ENCODE measurements at regions not wholly inside any gene's neighbourhood (a gene's known extent, or its start where the extent isn't known, plus 50 kb on each side); places are given as distances from the start of the nearest gene placed in this dataset.

DNA sequence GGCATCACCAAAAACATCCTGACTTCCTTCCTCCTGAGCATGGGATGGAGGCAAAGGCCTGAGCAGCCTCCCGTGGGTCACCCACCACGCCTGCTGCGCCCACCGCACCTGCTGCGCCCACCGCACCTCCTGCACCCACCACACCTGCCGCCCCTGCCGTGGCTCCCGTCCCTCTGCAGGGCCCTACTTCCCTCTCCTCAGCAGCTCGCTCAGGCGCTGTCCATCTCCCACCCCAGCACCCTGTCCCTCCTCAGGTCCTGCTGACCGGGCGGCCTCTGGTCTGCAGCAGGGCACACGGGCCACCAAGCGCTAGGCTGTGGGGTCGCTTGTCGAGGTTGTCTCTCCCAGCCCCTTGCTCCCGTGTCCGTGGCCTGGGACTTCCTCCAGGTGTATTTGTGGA is 72.7 kb upstream of the SLCO4A1 start:
- Histone ChIP-seq H3K4me3 (ENCODE audit: low read depth in 1 of 5, low read length in 5 of 5) (no peak overlapping the region), H3K27me3 (ENCODE audit: control insufficient read depth in 5 of 5, insufficient read depth in 4 of 5, low read length in 5 of 5) (peaks cover 3 to 47% (median 39%) of the 10 kb centered on the region in 5 donors), H3K9me3 (ENCODE audit: control insufficient read depth in 5 of 5, low read length in 5 of 5) (peaks cover 0 to 6% (median 4%) of the 10 kb centered on the region in 5 donors), H3K4me1 (ENCODE audit: control insufficient read depth in 5 of 5, insufficient read depth in 5 of 5, low read length in 5 of 5) (no peaks in the 10 kb centered on the region), H3K27ac (ENCODE audit: low read depth, low read length) (no peak overlapping the region), H3K9ac (ENCODE audit: low read length in 5 of 5) (no peak overlapping the region), H3K36me3 (ENCODE audit: control insufficient read depth in 5 of 5, insufficient read depth in 5 of 5, low read length in 5 of 5) (no peaks in the 10 kb centered on the region)

DNA sequence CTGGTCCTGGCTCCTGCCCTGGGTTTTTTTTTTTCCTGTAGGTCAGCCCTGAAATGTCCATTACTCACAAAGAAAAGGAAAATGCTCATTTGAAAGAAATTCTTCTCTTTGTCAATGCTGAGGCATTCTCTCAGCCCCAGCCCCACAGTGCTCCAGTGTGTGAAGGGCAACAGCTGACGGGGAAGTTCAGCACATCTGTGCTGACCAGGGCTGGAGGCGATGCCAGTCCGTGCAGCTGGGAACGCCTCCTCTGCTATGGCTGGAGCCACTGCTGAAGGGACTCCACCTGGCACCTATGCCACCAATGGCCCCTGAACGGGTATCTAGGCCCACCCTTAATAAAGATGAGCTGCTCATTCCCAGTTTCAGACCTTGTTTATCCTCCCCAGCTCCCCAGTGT is 71.9 kb upstream of the SLCO4A1 start:
- Histone ChIP-seq H3K4me1 (ENCODE audit: control insufficient read depth in 5 of 5, insufficient read depth in 5 of 5, low read length in 5 of 5) (no peaks in the 10 kb centered on the region), H3K9ac (ENCODE audit: low read length in 5 of 5) (no peak overlapping the region), H3K27ac (ENCODE audit: low read depth, low read length) (no peak overlapping the region), H3K4me3 (ENCODE audit: low read depth in 1 of 5, low read length in 5 of 5) (no peak overlapping the region), H3K27me3 (ENCODE audit: control insufficient read depth in 5 of 5, insufficient read depth in 4 of 5, low read length in 5 of 5) (peaks cover 7 to 50% (median 45%) of the 10 kb centered on the region in 5 donors), H3K36me3 (ENCODE audit: control insufficient read depth in 5 of 5, insufficient read depth in 5 of 5, low read length in 5 of 5) (no peaks in the 10 kb centered on the region), H3K9me3 (ENCODE audit: control insufficient read depth in 5 of 5, low read length in 5 of 5) (peaks cover 0 to 6% (median 4%) of the 10 kb centered on the region in 5 donors)

DNA sequence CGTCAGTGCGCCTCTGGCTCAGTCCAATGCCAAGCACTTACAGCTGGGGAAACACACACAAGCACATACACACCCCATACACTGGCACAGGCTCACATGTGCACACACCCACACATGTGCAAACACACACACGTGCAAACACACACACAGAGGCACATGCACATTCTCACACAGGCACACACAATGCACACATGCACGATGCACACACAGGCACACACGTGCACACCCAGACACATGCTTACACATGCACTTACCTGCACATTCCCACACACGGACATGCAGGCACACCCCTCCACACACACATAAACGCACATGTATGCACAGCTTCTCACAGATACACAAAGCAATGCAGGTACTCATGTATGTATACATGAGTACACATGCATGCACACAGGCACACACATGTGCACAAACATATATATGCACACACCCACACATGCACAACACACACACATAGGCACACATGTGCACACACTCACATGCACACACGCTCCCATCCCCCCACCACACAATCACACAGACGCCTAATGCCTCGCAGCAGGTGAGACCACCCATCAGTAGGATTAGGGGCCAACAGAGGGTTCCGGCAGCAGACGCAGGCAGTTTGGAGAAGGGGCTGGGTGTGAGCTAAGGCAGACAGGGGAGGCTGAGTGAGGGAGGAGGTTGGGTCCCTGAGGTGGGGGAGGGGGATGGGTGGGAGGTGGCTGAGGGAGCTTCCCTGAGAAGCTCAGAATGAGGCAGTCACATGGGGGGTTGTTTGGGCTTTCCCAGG is 71.2 kb upstream of the SLCO4A1 start:
- Histone ChIP-seq H3K27me3 (ENCODE audit: control insufficient read depth in 5 of 5, insufficient read depth in 4 of 5, low read length in 5 of 5) (peaks cover 13 to 57% (median 52%) of the 10 kb centered on the region in 5 donors), H3K4me1 (ENCODE audit: control insufficient read depth in 5 of 5, insufficient read depth in 5 of 5, low read length in 5 of 5) (no peaks in the 10 kb centered on the region), H3K4me3 (ENCODE audit: low read depth in 1 of 5, low read length in 5 of 5) (no peak overlapping the region), H3K9me3 (ENCODE audit: control insufficient read depth in 5 of 5, low read length in 5 of 5) (peaks cover 0 to 6% (median 4%) of the 10 kb centered on the region in 5 donors), H3K36me3 (ENCODE audit: control insufficient read depth in 5 of 5, insufficient read depth in 5 of 5, low read length in 5 of 5) (no peaks in the 10 kb centered on the region), H3K27ac (ENCODE audit: low read depth, low read length) (no peak overlapping the region), H3K9ac (ENCODE audit: low read length in 5 of 5) (no peak overlapping the region)

DNA sequence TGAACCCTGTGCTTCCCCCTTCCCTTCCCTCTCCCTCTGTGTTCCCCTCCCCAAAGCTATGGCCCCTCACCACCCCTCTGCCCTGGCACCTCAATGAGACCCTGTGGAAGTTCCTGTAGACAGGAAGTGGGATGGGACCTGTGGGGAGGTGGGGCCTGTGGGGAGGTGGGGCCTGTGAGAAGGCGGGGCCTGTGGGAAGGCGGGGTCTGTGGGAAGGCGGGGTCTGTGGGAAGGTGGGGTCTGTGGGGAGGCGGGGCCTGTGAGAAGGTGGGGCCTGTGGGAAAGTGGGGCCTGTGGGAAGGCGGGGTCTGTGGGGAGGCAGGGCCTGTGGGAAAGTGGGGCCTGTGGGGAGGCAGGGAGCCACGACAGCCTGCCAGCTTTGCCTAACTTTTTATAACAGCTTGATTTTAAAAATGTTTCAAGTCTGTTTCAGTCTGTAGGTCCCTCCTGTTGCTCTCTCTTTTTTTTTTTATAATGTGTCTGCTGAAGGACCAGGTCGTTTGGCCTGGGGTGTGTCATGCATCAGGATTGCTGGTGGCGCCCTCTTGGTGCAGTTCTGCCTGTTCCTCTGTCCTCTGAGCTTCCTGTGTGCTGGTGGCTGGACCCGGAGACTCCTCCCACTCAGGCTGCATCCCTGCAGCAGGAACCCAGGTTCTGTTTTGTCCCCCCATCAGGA is 70.5 kb upstream of the SLCO4A1 start:
- Histone ChIP-seq H3K4me3 (ENCODE audit: low read depth in 1 of 5, low read length in 5 of 5) (no peak overlapping the region), H3K27ac (ENCODE audit: low read depth, low read length) (no peak overlapping the region), H3K36me3 (ENCODE audit: control insufficient read depth in 5 of 5, insufficient read depth in 5 of 5, low read length in 5 of 5) (no peaks in the 10 kb centered on the region), H3K9me3 (ENCODE audit: control insufficient read depth in 5 of 5, low read length in 5 of 5) (peaks cover 0 to 6% (median 4%) of the 10 kb centered on the region in 5 donors), H3K9ac (ENCODE audit: low read length in 5 of 5) (no peak overlapping the region), H3K27me3 (ENCODE audit: control insufficient read depth in 5 of 5, insufficient read depth in 4 of 5, low read length in 5 of 5) (peaks cover 21 to 64% (median 55%) of the 10 kb centered on the region in 5 donors), H3K4me1 (ENCODE audit: control insufficient read depth in 5 of 5, insufficient read depth in 5 of 5, low read length in 5 of 5) (no peaks in the 10 kb centered on the region)

DNA sequence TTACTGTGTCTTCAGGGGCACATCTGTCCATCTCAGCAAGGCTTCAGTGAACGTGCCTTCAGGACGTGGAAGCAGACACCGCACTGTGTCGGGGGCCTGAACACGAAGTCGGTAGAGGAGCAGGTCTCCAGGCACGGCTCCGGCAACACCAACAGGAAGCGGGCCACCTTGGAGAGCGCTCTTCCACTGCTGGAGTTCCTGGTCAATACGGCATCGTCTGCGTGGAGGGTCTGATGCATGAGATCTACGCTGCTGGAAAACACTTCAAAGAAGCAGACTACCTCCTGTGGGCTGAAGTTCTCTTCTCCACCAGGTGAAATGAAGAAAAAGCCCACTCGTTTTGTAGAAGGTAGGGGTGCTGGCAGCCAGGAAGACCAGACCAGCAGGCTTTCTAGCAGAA is 69.3 kb upstream of the SLCO4A1 start:
- Histone ChIP-seq H3K9me3 (ENCODE audit: control insufficient read depth in 5 of 5, low read length in 5 of 5) (peaks cover 0 to 6% (median 4%) of the 10 kb centered on the region in 5 donors), H3K27ac (ENCODE audit: low read depth, low read length) (no peak overlapping the region), H3K4me1 (ENCODE audit: control insufficient read depth in 5 of 5, insufficient read depth in 5 of 5, low read length in 5 of 5) (no peaks in the 10 kb centered on the region), H3K27me3 (ENCODE audit: control insufficient read depth in 5 of 5, insufficient read depth in 4 of 5, low read length in 5 of 5) (peaks cover 30 to 75% (median 67%) of the 10 kb centered on the region in 5 donors), H3K9ac (ENCODE audit: low read length in 5 of 5) (no peak overlapping the region), H3K36me3 (ENCODE audit: control insufficient read depth in 5 of 5, insufficient read depth in 5 of 5, low read length in 5 of 5) (no peaks in the 10 kb centered on the region), H3K4me3 (ENCODE audit: low read depth in 1 of 5, low read length in 5 of 5) (no peak overlapping the region)

DNA sequence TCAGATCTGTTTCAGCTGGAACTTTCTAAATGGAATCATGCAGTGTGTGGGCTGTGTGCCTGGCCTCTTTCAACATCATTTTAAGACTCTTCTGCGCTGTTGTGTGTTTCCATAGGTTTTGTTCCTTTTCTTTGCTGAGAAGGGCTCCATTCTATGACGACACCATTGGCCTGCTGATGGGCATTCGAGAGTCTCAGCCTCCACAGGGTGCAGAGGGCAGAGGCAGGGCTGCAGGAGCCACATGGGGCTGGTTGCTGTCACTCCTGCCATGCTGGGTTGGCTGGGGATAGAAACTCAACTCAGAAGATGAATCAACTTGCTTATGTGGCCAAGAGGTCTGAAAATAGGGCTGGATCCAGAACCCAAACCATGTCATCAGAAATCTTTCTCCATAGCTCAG is 68.5 kb upstream of the SLCO4A1 start:
- H3K36me3 ChIP-seq (ENCODE audit: control insufficient read depth in 5 of 5, insufficient read depth in 5 of 5, low read length in 5 of 5) = no peaks in the 10 kb centered on the region
- H3K4me1 ChIP-seq (ENCODE audit: control insufficient read depth in 5 of 5, insufficient read depth in 5 of 5, low read length in 5 of 5) = no peaks in the 10 kb centered on the region
- H3K4me3 ChIP-seq (ENCODE audit: low read depth in 1 of 5, low read length in 5 of 5) = no peak overlapping the region
- H3K27ac ChIP-seq (ENCODE audit: low read depth, low read length) = no peak overlapping the region
- no peak overlapping the region for H3K9ac ChIP-seq (ENCODE audit: low read length in 5 of 5)
- H3K9me3 ChIP-seq (ENCODE audit: control insufficient read depth in 5 of 5, low read length in 5 of 5) = peaks cover 0 to 6% (median 4%) of the 10 kb centered on the region in 5 donors
- H3K27me3 ChIP-seq (ENCODE audit: control insufficient read depth in 5 of 5, insufficient read depth in 4 of 5, low read length in 5 of 5) = peaks cover 35 to 75% (median 67%) of the 10 kb centered on the region in 5 donors

DNA sequence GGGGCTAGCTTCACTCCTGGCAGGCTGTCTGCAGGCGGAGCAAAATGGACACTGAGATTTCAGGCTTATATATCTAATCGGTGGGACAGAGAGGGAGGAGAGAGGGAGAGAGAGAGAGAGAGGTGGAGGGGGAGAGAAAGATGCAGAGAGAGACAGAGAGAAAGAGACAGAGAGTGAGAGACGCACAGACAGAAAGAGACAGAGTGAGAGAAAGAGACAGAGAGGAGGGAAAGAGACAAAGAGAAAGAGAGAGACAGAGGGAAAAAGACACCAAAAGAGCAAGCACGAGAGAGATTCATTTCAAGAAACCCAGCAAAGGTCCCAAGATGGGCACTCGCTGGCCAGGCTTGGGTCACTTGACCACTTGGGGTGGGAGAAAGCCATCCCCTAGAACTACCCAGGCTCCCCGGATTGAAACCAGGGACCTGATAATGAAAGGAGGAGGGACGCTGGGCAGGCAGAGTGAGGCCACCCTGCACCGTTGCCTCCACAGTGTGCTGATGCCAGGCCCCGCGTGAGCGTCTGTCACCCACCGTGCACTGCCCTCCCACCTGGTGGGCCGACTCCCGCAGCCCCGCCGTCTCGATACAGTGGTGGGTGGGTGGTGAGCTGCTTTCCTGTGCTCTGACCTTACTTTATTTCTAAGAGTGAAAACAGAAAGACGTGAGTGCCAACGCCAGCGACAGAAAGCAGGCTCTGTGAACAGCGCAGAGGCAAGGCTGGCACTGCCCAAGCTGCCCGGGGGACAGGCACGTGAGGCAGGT is 67.9 kb upstream of the SLCO4A1 start:
- Histone ChIP-seq H3K27ac (ENCODE audit: low read depth, low read length) (no peak overlapping the region), H3K4me1 (ENCODE audit: control insufficient read depth in 5 of 5, insufficient read depth in 5 of 5, low read length in 5 of 5) (no peaks in the 10 kb centered on the region), H3K4me3 (ENCODE audit: low read depth in 1 of 5, low read length in 5 of 5) (no peak overlapping the region), H3K9ac (ENCODE audit: low read length in 5 of 5) (no peak overlapping the region), H3K36me3 (ENCODE audit: control insufficient read depth in 5 of 5, insufficient read depth in 5 of 5, low read length in 5 of 5) (no peaks in the 10 kb centered on the region), H3K27me3 (ENCODE audit: control insufficient read depth in 5 of 5, insufficient read depth in 4 of 5, low read length in 5 of 5) (peaks cover 40 to 73% (median 70%) of the 10 kb centered on the region in 5 donors), H3K9me3 (ENCODE audit: control insufficient read depth in 5 of 5, low read length in 5 of 5) (peaks cover 0 to 6% (median 4%) of the 10 kb centered on the region in 5 donors)

DNA sequence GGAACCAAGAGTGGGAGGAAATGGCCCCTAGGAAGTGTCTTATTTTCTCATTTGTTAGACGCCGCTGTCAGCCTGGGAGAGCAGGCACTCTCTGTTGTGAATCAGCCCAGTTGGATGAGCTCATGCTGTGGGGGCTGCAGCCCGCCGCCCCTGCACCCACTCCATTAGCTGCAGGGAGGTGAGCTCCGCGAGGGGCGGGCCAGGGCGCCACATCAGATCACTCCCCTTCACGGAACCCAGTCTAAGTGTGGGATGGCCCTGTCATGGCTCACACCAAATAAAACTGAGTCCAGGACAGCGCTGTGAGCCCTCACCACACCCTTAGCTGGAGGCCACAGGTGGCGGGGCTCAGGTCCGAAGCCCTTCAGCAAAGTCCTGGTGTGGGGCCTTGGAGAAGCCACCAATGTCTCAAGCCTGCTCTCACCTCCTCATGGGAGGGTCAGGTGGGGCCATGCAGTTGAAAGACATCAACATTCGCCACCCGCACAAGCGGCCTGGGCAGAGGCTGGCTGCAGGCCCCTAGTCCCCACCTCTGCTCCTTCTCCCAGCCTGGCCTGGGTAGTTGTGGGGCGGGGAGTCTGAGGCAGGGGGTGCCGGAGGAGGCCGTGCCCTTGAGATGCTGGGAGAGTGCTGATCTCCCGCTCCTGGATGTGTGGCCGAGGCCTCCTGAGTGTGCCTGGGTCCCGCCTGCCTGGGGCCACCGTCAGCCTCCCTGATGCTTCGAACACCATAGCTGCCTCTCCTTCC is 66.2 kb upstream of the SLCO4A1 start:
- Histone ChIP-seq H3K27me3 (ENCODE audit: control insufficient read depth in 5 of 5, insufficient read depth in 4 of 5, low read length in 5 of 5) (peaks cover 47 to 87% (median 76%) of the 10 kb centered on the region in 5 donors), H3K9ac (ENCODE audit: low read length in 5 of 5) (no peak overlapping the region), H3K36me3 (ENCODE audit: control insufficient read depth in 5 of 5, insufficient read depth in 5 of 5, low read length in 5 of 5) (no peaks in the 10 kb centered on the region), H3K27ac (ENCODE audit: low read depth, low read length) (no peak overlapping the region), H3K4me1 (ENCODE audit: control insufficient read depth in 5 of 5, insufficient read depth in 5 of 5, low read length in 5 of 5) (no peaks in the 10 kb centered on the region), H3K9me3 (ENCODE audit: control insufficient read depth in 5 of 5, low read length in 5 of 5) (peaks cover 0 to 5% (median 4%) of the 10 kb centered on the region in 5 donors), H3K4me3 (ENCODE audit: low read depth in 1 of 5, low read length in 5 of 5) (no peak overlapping the region)

DNA sequence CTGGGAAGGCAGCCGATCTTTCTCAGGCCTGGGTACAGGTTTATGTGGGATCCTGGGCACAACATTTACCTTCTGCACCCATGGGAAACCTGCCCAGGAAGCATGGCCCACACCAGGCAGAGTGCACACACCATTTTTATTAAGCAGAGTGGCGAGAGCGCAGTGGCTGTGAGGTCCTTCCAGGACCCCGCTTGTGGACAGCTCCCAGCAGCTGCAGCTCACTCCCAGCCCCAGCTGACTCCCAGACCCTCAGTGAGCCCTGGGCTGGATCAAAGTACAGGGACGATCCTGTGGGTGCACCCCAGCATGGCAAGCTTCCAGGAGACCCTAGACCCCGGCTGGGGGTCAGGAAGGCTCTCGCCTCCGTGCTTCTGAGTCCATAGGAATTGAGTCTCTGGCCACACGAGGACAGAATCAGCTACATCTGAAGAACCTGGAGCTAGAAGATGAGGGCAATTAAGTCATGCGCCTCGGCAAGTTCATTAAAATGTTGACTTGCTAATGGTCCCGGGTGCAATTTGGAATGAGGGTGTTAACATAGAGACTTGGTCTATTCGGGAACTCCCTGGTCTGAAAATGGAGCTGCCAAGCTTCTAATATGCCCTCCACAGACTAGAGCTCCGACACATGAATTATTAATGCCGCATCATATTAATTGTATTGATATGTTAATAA is 65.4 kb upstream of the SLCO4A1 start:
- Histone ChIP-seq H3K4me1 (ENCODE audit: control insufficient read depth in 5 of 5, insufficient read depth in 5 of 5, low read length in 5 of 5) (no peaks in the 10 kb centered on the region), H3K27ac (ENCODE audit: low read depth, low read length) (no peak overlapping the region), H3K9me3 (ENCODE audit: control insufficient read depth in 5 of 5, low read length in 5 of 5) (peaks cover 0 to 4% (median 3%) of the 10 kb centered on the region in 5 donors), H3K9ac (ENCODE audit: low read length in 5 of 5) (no peak overlapping the region), H3K27me3 (ENCODE audit: control insufficient read depth in 5 of 5, insufficient read depth in 4 of 5, low read length in 5 of 5) (peaks cover 50 to 93% (median 81%) of the 10 kb centered on the region in 5 donors), H3K4me3 (ENCODE audit: low read depth in 1 of 5, low read length in 5 of 5) (no peak overlapping the region), H3K36me3 (ENCODE audit: control insufficient read depth in 5 of 5, insufficient read depth in 5 of 5, low read length in 5 of 5) (no peaks in the 10 kb centered on the region)

All from subcutaneous abdominal adipose tissue (tissue), 5 donors.